Stimulated activated CD4-positive, alpha-beta T cell treated with anti-CD3 and anti-CD28 coated beads, Interleukin-15, amount 100 ng/mL, for 1 hour (primary cell): ENCODE measurements at regions not wholly inside any gene's neighbourhood (a gene's known extent, or its start where the extent isn't known, plus 50 kb on each side); places are given as distances from the start of the nearest gene placed in this dataset.
A peak's percentile ranks its signal among the peaks of the same experiment; 100 is the strongest.
"Not testable (repeated sequence)": the region's sequence is repeated elsewhere in the genome, so short reads cannot be mapped to it uniquely, and the experiment has no call there.

Source experiments
- DNase-seq, 2 donors: peaks; one replicate each; pipeline ENCODE4 v3.0.0-alpha.2; 2020; ENCODE audit warnings: low read depth in 1 of 2, low spot score in 1 of 2

- no peak for DNase-seq
Observed at GRCh38 chr22:44577391-44578109, 79.5 kb upstream of the RTL6 start.

DNA sequence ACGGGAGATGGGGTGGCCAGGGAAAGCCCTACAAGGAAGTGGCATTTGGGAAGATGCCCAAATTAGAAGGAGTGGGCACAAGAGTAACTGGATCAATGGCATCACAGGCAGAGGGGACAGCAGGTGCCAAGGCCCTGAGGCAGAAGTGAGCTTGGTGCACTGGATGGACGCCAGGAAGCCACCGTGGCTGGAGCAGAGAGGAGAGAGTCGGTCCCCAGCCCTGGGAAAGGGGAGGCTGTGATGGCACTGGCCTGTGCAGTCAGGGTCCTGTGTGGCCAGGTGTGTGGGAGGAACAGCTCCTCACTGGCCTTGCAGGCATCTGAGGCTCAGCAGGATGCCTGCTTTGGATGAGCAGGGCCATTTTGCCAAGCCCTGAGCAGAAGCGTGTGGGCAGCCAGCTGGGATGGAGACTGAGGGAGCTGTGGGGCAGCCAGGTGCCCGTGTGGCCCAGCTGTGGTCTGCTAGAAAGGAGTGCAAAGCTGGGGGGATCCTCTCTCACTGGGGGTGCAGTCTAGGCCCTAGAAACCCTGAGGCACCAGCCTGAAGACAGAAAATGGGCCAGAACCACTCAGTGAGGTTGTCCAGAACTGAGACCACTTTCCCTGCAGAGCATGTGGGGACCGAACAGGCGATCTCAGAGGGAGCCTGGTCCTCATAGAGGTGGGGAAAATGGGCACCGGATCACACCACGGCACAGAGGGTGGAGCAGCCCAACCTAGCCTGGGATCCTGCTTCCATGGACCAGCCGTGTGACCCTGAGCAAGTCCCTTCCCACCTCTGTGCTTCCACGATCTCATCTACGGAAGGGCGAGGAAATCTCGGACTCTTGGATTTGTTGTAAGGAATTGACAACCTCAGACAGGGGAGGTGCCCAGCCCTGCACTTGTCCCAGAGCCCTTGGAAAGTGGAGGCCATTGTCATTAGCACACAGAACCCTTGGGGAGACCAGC is 78.6 kb upstream of the RTL6 start:
- no peak for DNase-seq

DNA sequence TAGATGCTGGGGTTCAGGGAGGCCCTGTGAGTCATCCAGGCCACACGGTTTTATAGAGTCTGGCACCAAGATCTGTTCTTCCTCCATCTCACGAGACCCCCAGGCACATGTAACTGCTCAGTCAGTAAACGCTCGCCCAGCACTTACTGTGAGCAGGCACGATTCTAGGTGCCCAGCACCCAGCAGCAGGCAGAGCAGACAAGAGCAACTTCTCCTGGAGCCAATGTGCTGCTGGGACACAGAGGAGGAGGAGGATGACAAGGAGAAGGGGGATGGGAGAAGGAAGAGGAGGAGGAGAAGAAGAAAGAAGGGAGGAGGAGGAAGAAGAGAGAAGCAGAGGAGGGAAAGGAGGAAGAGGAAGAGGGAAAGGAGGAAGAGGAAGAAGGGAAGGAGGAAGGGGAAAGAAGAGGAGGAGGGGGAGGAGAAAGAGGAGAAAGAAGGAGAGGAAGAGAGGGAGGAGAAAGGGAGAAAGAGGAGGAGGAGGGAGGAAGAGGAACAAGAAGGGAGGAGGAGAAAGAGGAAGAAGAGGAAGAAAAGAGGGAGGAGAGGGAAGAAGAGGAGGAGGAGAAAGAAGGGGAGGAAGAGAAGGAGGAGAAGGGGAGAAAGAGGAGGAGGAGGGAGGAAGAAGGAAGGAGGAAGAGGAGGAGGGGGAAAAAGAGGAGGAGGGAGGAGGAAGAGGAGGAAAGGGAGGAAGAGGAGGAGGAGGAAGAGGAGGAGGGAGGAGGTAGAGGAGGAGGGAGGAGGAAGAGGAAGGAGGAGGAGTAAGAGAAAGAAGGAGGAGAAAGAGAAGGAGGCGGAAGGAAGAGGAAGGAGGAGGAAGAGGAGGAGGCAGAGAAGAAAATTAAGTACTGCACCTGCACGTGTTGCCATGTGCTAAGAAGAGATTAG is 77.6 kb upstream of the RTL6 start:
- DNase-seq = no peak

DNA sequence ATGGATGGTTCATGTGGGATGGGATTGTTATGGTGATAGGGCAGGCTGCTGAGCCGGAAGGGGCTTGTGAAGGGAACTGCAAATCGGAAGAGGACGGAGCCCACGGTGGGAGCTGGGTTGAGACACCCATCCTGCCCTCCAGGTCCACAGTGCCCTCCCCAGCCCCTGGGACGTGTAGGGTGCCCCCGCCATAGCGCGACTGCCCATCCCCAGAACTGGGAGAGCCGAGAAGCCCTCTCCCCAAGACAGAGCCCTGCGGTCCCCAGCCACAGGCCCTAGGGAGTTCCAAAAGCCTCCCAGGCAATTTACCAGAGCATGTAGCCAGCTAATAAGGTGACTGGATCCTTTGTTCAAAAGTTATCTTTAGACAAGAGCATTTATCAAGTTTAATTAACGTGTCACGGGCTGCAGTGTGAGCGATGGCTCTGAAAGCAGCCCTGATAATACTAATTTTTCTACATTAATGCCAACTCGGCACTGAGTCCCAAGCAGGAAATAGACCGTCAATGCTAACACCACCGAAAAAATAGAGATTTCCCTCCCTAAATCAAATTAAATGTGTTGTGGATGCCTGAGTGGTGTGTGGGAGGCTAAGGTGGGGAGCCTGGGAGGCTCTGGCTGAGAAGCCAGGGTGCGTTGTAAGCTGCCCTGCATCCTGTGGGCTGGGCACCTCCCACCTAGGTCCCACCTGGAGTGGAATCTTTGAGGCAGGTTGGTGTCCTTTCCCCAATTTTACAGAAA is 76.8 kb upstream of the RTL6 start:
- no peak for DNase-seq

DNA sequence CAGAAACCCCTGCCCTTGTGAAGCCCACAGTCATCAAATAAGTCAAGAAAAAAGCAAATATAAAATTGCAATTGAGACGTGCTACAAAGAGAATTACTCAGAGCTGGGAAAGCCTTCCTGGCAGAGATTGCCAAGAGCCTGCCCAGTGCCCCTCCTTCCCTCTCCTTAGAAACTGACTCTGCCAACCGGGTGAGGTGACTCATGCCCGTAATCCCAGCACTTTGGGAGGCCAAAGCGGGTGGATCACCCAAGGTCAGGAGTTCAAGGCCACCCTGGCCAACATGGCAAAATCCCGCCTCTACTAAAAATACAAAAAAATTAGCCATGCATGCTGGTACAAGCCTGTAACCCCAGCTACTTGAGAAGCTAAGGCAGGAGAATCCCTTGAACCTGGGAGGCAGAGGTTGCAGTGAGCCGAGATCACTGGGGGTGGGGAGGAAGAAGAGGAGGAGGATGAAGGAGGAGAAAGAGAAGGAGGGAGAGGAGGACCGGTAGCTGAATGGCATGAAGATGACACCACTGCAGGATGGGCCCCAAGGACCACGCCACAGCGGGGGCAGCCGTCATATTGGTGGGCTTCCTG is 76.1 kb upstream of the RTL6 start:
- no peak for DNase-seq

GRCh38 chr22:44573451-44573850 is 75.4 kb upstream of the RTL6 start:
- no peak for DNase-seq

GRCh38 chr22:44572414-44573207 is 74.6 kb upstream of the RTL6 start:
- no peak for DNase-seq

DNA sequence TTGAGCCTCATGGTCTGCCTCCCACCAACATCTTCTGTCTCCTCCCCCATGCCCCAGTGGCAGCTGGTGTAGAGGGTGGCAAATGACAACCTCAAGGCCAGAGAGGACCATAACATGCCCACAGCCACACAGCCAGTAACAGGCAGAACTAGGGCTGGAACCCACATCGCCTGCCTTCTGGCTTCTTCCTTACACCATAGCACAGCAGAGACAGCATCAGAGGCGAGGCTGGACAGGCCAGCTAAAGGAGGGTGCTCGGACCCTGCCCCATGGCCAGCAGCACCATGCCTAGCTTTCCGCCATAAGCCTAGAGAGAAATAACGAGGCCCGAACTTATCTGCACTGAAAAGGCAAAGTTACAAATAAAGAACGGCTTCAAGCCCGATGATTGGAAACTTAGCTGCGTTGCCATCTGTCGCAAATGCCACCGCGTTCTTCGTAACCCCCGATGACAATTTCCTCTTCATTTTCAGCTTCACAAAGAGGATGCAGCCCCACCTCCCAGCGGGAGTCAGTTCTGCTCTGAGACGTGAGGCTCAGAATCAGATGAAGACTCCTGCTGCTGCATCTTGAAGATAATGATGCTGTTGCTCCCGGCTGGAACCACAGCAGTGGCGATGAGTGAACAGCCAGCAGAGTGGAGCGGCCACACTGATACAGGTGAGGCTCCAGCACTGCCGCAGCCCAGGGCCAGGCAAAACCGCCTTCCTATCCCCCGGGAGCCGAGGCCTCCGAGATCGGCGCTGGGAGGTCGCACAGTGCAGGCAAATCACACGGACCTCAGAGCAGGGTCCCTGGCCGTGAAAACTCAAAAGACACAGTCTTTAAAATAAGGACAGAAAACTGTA is 73.8 kb upstream of the RTL6 start:
- DNase-seq = no peak

DNA sequence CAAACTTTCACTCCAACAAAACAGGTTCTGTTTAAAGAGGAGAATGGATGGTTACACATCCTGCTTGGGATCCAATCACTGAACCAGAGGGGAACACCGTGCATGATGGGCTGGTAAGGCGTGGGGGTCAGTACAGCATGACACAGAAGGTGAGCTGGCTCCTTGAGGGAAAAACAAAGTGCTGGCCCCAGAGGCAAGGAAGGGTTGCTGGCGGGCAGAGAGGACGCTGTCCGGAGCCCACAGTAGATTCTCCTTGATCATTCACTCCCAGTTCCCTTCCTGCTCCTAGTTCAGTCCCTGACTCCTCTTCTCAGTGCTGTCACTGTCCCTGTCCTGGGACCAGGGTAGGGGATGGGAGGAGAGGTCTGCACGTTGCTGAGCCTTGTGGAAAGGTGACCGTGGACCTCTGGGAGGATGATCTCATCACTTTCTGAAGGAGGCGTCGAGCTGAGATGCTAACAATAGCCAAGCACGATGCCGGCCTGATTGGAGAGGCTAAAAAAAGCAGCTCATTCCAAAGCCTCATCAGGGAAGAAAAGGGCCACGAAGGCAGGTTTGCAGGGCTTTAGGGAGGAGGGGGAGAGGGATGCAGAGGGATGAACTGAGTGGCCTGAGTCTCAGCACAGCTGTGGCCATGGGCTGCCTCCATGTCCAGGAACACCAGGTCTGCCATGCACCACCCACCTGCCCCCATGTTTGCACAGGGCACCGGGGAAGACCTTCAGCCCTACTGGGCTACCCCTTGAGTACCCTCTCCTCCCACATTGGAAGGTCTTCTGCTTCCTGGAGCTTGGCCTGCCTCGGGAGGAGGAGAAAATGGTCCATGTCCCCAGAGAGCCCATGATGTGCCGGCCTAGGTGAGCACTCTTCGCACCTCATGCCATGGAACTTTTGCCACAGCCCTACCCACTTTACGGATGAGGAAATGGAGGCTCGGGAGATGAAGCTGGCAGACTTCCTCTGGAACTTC is 72.7 kb upstream of the RTL6 start:
- no peak for DNase-seq

GRCh38 chr22:44569561-44569991 is 71.5 kb upstream of the RTL6 start:
- DNase-seq = no peak

GRCh38 chr22:44567846-44568493 is 69.9 kb upstream of the RTL6 start:
- peak; percentile 11 to 15 for DNase-seq

DNA sequence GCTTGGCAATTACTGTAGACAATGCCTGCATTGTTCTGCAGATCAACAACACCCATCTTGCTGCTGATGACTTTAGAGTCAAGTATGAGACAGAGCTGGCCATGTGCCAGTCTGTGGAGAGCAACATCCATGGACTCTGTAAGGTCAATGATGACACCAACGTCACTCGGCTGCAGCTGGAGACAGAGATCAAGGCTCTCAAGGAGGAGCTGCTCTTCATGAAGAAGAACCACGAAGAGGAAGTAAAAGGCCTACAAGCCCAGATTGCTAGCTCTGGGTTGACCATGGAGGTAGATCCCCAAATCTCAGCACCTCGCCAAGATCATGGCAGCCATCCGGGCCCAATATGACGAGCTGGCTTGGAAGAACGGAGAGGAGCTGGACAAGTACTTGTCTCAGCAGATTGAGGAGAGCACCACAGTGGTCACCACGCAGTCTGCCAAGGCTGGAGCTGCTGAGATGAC is 69.4 kb upstream of the RTL6 start:
- not testable (repeated sequence) for DNase-seq

GRCh38 chr22:44566911-44567310 is 68.9 kb upstream of the RTL6 start:
- DNase-seq = no peak

DNA sequence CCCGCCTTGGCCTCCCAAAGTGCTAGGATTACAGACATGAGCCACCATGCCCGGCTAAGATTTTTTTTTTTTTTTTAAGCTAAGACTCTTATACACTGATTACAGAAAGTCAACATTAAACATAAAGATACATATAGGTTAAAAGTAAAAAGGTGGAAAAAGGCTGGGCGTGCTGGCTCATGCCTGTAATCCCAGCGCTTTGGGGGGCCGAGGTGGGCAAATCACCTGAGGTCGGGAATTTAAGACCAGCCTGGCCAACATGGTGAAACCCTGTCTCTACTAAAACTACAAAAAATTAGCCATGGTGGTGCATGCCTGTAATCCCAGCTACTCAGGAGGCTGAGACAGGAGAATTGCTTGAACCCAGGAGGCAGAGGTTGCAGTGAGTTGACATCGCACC is 64.6 kb upstream of the RTL6 start:
- DNase-seq = not testable (repeated sequence)

DNA sequence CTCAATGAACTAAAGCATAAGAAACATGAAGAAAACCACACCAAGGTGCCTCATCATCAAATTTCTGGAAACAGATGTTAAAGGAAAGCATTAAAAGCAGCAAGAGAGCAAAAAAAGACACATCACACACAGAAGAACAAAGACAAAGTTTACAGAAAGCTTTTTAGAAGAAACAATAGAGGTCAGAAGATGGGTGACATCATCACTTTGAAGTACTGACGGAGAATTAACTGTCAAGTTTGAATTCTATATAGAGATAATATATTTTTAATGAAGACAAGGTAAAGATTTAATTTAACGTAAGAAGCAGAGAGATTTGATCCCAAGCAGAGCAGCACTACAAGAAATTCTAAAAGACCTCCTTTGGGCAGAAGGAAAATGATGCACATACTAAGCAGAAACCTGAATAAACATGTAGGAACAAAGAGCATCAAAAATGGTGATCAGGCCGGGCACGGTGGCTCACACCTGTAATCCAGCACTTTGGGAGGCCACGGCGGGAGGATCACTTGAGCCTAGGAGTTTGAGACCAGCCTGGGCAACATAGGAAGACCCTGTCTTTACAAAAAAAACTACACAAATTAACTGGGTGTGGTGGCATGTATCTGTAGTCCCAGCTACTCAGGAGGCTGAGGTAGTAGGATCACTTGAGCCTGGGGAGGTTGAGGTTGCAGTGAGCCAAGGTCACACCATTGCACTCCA is 63.3 kb upstream of the RTL6 start:
- no peak for DNase-seq

- DNase-seq = not testable (repeated sequence)
Observed at GRCh38 chr22:44558671-44559070, 60.6 kb upstream of the RTL6 start.
